22Rv1 (cell line): ENCODE measurements at regions not wholly inside any gene's neighbourhood (a gene's known extent, or its start where the extent isn't known, plus 50 kb on each side); places are given as distances from the start of the nearest gene placed in this dataset.

Experiments used
- H3K27ac ChIP-seq: fragments of 450-650 bp; 2 replicates; pipeline ENCODE4 v1.5.1; 2017
- ZFX ChIP-seq: fragments of 450-650 bp; IDR thresholded peaks from 2 replicates; pipeline ENCODE4 v1.6.1; 2017; ENCODE audit warnings: antibody characterized with exemption, borderline replicate concordance
- TF ChIP-seq, protein P1 (sequence below): fragments of 450-650 bp; IDR thresholded peaks from 2 replicates; pipeline ENCODE4 v1.5.1; 2017; ENCODE audit warnings: mild to moderate bottlenecking

DNA sequence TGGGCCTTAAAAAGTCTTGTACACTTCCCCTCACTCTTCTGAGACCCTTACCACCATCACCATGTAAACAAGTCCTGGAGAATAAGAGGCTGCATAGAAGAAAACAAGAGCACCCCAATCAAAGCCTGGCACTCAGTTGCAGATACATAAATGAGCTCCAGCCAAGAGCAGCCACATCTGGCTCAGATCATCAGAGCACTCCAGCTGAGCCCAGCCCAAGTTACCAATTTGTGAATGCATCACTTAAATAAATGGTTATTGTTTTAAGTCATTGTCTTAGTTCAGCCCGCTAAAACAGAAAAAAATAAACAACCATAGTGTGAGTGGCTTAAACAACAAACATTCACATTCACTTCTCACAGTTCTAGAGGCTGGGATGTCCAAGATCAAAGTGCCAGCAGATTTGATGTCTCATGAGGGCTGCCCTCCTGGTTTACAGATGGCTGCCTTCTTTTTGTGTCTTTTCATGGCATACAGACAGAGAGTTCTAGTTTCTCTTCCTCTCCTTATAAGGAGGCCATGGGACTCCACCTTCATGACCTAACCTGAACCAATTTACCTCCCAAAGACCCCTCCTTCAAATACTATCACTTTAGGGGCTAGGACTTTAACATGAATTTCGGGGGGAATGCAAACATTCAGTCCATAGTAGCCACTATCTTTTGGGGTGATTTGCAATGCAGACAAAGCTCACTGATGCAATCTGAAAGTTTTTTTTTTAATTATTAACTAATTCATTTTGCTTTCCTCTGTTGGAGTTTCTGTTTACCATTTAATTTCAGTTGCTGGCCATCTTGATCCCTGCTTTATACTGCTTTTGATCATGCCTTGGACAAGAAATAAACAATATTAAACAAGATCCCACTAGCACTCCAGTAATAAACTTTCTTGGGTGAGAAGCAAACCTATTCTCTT is 187.5 kb upstream of the ACVR2A start:
- TF ChIP-seq ZFX: no peak
- TF ChIP-seq, protein P1, sequence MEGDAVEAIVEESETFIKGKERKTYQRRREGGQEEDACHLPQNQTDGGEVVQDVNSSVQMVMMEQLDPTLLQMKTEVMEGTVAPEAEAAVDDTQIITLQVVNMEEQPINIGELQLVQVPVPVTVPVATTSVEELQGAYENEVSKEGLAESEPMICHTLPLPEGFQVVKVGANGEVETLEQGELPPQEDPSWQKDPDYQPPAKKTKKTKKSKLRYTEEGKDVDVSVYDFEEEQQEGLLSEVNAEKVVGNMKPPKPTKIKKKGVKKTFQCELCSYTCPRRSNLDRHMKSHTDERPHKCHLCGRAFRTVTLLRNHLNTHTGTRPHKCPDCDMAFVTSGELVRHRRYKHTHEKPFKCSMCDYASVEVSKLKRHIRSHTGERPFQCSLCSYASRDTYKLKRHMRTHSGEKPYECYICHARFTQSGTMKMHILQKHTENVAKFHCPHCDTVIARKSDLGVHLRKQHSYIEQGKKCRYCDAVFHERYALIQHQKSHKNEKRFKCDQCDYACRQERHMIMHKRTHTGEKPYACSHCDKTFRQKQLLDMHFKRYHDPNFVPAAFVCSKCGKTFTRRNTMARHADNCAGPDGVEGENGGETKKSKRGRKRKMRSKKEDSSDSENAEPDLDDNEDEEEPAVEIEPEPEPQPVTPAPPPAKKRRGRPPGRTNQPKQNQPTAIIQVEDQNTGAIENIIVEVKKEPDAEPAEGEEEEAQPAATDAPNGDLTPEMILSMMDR: no peak
- H3K27ac ChIP-seq: no peak overlapping the region

DNA sequence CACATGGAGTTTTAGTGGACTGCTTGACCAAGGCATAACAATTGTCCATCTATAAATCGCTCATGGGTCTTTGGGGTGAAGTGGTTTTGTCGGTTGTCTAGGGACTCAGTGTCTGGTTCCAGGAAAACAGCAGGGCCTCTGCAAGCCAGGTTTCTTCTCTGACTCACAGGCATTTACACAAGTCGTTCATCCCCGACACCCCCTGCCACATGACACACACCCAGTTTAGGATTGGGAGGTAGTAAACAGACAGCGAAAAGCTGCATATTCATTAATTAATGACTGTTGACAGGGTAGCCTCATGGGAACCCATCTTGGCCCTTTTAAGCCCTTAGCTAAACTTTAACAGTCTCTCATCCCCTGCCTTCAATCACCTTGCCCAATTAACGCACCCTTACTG is 194.8 kb upstream of the ACVR2A start:
- no peak overlapping the region for H3K27ac ChIP-seq
- TF ChIP-seq ZFX: no peak
- TF ChIP-seq, protein P1: no peak

DNA sequence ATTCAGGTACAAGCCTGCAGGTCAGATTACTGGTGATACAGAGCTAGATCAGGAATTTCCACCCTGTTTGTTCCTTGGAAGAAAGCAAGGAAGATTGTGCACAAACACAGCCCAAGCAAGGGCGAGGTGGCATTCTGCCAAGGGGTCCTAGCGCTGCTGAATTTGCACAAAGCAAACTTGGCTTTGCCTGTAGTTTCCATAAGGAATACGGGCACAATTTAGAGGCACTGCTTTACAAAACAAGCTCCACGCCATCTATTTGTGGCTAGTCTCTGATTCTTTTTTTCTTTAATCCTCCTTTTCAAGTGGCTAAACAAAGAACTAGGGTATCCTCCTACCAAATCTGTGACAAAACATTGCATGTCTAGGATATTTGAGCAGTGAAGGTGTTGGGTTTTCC is 195.5 kb upstream of the ACVR2A start:
- TF ChIP-seq ZFX: no peak
- TF ChIP-seq, protein P1: no peak
- no peak overlapping the region for H3K27ac ChIP-seq

DNA sequence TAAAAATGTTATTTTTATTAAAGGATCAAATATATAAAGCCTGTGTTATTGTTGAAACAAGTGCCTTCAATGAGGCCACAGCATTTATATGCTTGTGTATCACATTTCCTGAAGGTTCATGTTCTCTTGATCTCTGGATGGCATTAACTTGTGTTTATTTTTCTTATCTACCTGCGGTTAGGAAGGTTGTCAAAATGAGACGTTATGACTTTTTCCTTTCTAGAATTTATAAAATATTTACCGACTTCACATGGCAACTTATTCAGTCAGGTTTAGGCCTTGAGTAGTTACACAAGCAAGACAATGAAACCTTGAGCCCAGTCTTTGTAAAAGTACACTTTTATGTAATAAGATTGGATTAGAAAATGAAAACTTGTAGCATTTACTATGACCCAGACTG is 196.4 kb upstream of the ACVR2A start:
- TF ChIP-seq, protein P1: no peak
- TF ChIP-seq ZFX: no peak
- H3K27ac ChIP-seq: no peak overlapping the region

DNA sequence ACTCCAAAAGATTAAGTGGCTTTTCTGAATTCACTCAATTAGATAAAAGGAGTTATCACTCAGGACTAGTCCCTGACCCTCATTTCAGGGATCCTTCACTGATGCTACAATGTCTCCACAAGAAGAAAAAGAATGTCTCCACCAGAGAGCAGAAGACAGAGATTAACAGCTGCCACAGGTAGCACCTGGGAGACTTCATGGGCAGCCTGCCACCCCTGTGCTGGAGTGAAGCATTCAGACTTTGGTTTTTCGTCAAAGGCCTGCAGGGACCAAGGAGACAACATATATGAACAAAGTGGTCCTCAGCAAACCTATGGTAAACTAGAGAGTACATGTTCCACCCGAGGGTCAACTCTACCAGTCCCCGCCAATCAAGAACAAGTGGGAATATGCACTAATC is 197.0 kb upstream of the ACVR2A start:
- no peak overlapping the region for H3K27ac ChIP-seq
- TF ChIP-seq ZFX: no peak
- TF ChIP-seq, protein P1: no peak

DNA sequence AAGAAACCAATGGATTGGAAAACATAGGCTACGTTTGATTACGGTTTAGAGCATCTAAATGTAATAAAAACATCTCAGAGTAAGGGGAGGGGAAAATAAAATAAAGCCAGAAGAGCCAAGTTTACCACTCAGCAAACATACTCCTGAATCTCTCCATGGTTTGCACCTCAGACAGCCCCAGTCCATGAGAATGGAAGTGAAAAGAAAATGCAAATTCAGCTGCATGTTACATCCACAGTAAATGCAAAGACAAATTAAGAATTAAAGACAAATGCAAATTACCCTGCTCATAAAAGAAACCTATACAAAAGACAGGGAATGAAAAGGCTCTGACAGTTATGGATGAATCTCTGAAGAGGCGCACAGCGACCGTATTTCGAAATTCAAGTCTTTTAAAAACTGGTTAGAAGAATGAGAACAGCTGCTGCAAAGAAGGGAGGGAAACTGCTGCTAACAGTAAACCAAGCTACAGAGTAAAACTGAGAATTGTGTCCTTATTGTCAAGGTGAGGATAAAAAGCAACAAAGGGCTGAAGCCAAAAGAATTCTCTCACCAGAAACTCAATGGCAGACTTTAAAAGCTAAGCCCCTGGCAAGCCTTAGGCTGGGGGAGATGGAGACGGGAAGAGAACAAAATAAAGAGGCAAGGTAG is 197.9 kb upstream of the ACVR2A start:
- no peak for TF ChIP-seq ZFX
- TF ChIP-seq, protein P1: no peak

DNA sequence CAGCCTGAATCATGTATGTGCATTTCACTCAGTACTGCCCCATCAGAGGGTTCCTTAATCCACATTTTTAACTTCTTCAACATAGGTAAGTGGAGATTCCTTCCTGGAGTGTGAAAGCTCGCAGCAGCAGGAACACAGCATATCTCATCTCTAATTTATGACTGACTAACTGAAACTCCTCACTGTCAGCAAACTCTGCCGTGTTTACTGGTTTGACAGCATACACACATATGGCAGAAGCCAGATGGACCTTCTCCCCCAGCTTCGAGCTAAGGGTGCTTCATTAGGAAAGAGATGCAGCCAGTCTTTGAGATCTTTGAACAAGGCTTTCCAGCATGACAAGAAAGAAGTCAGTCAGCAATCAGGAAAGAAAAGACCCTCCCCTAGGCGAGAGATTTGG is 200.3 kb upstream of the ACVR2A start:
- H3K27ac ChIP-seq: no peak overlapping the region

More for the DNA sequence above, 197.9 kb upstream of the ACVR2A start:
- H3K27ac ChIP-seq: no peak overlapping the region

More for the DNA sequence above, 200.3 kb upstream of the ACVR2A start:
- TF ChIP-seq ZFX: no peak
- TF ChIP-seq, protein P1: no peak
